GM18520 (cell line): ENCODE measurements at regions not wholly inside any gene's neighbourhood (a gene's known extent, or its start where the extent isn't known, plus 50 kb on each side); places are given as distances from the start of the nearest gene placed in this dataset.

Experiments used
- ATAC-seq: cut with Tn5 transposase; IDR thresholded peaks from one replicate; pipeline ENCODE4 v1.9.1; 2021; ENCODE audit not compliant: unreplicated experiment

DNA sequence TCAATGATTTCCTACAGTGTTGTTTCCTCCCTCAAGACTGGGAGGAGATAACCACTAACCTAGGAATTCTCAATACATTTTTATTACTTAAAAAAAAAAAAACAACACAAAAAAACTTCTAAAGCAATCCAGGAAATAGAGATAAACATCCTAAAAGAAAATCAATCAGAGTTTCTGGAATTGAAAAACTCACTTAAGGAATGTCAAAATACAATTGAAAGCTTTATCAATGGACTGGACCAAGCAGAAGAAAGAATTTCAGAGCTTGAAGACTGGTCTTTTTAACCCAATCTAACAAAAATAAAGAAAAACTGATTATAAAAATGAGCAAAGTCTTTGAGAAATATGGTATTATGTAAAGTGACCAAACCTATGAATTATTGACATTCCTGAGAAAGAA, 394.1 kb downstream of the XPNPEP1 start:
- no peak for ATAC-seq

DNA sequence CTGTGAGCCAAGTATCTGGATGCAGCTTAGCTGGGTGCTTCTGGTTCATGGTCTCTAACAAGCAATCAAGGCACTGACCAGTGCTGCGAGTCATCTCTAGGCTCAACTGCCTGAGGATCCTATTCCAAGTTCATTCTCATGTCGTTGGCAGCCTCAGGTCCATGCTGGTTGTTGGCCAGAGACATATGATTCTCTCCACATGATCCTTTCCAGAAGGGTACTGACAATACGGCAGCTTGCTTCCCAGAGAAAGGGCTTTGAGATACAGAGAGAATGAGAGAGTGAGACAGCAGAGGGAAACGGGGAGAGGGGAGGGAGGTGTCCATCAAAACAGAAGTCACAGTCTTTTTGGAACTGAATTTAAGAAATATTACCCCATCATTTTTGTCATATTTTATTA, 405.6 kb downstream of the XPNPEP1 start:
- ATAC-seq = no peak

DNA sequence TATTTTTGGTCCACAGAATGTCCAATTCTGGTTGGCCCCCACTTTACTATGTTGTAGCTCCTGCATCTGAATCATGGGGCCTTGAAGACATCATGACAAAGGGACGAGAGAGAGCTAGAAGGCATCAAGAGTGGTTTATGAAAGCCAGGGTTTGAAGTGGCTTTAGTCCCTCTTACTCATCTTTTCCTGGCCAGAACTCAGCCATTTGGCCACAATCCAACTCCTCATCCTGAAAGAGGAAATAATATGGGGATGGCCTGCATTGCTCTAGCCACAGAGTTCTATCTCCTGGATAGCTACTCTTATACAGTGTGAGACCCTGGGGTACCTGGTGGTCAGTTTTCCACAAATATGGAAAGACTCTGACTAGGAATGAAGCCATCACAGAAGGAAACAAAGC, 418.9 kb downstream of the XPNPEP1 start:
- no peak for ATAC-seq

DNA sequence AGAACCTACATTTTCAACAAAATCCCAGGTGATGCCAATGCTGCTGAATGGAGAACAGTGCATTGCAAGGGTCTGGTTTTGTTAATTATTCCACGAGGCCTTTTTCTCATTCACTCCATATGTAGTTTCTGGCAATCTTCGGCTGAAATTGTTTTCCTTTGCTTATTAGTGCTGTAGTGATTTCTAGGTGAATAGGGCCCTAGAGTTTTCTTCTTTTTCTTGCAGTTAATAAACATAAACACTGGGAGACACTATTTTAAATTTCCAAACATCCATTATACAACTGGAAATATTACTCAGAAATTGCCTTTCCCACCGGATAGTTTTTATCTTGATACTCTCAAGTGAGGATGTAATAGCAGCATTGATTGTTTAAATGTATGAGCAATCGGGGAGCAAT, 435.6 kb downstream of the XPNPEP1 start:
- no peak for ATAC-seq

DNA sequence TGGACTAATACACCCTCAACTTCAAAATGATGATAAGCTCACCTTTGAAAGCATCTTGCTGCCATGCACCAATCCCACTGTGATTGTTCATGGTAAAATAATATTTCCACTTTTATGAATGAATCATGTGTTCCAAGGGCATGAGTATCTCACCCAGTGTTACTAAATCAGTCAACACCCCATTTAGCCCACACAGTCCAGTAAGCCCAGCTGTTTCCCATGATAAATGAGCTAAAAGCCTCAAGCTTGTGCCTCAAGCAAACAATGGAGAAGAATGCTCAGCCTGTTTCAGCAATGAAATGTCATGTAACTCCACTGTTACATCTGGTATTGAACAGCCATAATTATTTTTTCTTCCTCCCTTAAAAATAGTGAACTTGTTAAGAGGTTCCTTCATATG, 442.5 kb downstream of the XPNPEP1 start:
- no peak for ATAC-seq

DNA sequence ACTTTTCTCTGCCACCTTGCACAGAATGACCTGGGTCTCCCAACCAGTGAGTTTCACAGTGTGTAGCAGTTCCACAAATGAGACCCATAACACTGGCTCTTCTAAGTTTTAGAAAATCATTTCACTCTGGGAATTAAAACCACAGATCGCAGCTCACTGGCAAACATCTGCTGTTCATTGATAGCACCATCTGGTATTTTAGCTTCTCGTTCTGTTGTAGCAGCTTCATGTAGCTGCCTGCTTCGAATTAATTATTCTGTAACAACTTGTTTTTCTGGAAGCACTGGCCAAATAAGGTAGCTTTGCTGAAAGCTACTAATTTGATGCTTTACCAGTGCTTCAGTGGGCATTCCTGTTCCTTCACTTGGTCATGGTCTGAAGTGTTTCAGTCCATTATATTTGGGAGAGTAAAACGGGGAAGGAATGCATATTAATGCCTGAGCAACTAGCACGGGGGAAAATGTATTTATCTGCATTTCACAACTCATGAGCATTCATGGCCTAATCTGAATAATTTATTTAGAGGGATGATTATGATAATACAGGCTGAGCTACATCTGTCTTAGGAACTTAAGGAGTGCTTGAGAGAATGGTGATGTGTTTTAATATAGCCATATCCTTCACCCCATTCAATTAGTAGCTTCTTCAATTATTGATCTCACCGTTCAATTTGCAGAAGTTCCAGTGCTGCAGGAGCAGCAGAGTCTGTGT, 447.4 kb downstream of the XPNPEP1 start:
- no peak for ATAC-seq

DNA sequence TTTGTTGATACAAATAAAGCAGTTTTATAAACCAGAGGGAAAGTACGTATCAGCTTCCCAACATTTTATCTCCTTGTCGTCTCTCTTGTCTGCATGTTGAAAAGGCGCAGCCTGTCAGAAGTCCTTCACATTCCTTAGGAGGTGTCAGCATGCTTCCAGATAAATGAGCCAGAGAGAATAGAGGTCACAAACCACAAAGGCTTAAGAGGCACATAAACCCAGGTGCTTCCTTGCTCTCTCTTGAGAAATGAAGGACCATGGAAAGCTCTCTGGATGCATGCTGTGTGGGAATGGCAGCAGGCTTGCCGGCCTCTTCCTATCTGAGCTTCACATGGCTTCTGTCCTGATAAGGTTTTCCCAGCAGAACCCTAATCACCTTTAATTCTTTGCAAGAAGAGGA, 448.5 kb downstream of the XPNPEP1 start:
- no peak for ATAC-seq

DNA sequence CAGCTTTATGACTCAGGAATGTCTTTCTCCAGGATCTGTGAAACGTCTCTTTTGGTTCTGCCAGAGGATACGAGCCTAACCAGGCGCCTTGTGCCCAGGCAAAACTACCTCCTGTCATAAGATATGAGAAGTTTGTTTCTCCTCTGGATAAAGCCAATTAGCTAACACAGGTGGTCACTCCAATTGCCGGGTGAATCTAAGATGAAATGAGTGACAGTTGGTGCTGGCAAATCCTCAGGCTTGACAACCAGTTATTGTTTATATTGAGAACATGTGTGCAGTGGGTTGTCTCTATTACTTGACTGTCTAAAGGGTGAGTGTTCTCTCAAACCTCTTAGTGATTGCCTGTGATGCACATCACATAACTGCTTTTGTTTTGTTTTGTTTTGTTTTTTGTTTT, 449.1 kb downstream of the XPNPEP1 start:
- ATAC-seq = no peak

DNA sequence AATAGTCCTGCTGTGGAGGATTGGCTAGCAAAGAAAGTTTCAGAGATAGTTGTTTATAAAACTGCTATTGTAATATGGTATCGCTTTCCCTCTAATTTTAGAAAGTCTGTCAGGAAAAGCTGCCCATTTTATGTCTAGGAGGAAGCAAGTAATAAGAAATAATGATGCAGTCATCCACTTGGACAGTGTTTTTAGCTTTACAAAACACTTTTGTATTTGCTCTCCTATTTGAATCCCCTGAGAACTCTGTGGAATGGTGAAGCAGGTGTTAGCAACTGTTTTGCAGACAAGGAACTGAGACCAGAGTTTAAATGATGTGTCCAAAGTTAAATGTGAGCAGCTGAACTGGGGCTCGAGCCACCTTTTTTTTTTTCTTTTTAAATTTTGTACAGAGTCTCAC, 455.8 kb downstream of the XPNPEP1 start:
- no peak for ATAC-seq

DNA sequence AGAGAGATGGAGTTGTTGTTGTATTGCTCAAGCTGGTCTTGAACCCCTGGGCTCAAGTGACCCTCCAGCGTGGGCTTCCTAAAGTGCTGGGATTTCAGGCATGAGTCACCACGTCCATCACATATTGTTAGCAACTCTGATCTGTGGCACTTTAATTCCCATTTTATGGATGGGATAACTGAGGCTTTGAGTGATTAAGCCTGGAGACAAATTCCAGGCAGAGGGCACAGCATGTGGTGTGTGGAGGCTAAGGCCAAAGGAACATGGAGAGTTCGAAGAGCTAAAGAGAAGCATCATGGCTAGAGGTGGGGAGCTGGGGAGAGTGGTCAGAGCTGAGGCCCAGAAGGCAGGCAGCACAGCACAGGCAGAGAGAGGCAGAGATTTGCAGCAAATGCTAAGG, 458.4 kb downstream of the XPNPEP1 start:
- ATAC-seq = no peak

DNA sequence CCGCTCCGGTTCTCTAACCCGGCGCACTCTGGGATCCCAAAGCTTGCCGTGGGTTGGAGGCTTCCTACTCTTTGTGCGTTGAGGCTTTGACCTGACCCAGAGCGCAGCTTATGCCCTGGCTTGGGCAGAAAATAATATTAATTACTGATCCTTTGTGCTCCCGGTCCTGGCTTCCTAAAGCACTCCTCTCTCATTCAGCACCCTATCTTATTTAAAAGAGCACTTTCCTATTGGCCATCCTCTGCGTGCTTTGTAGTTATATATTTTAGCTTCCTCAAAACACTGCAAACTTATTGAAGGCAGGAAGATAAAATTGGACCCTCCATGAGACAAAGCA, 466.0 kb downstream of the XPNPEP1 start:
- ATAC-seq = no peak

DNA sequence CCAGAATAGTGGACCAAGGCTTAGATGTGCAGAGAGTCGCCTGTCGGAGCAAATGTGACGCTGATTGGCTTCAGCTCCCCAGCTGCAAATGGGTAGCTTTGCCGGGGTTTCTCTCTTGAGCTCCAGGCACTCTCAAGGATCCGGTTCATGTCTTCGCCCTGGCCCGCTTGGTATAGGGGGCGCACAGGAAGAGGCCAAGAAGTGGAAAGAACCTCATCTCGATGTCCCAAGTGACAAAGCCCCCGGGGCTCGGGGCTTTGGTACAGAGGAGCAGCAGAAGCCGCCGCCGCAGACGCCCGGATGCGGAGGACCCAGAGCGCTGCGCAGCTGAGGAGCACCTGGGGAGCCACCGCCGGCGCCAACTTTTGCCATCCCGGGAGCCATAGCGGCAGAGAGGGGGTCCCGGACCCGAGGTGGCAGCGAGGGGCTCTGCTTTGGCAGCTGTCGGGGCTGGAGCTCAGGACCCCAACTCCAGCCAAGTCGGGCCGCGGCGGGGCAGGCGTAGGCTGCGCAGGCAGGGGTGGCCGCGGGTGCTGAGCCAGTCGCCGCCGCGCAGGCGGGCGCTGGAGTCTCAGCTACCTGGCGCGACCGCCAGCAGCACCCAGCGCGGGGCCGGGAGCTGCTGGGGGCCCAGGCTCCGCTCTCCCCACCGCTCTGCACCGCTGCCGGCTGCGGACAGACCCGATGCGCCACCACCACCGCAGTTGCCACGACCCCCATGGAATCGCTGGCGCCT, 466.6 kb downstream of the XPNPEP1 start:
- ATAC-seq = no peak

DNA sequence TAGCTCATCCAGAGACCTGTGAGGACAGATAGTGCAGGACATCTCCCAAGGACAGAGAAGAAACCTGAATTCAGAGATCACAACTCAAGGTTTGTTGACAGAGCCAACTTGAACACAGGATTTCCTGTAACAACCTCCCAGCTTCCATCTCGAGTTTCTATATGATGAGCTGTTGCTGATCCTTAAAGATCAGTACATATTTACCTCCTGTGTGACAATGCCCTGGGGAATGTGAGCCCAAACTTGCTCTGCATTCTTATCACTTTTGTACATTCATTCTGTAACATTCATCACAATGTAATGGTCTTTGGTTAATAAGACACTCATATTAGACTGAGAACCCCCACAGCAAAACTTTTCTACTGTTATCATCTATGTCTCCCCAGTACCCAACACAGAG, 468.6 kb downstream of the XPNPEP1 start:
- no peak for ATAC-seq

DNA sequence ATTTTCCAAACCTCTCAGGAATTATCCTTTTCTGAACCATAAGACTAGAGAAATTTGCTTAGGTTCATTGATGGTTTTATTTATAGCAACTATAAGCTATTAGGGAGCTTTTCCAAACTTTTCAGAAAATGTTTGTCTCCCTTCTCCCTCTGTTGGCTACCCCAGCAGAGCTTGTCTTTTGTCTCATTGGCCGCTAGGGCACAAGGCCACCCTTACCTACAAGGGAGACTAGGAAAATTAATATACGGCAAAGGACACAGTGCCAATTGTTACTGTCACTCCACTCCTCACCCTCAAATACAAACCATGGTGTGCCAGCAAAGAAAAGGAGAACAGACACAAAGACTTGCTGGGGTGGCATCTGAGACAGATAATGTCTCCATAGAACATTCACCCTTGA, 471.4 kb downstream of the XPNPEP1 start:
- no peak for ATAC-seq

DNA sequence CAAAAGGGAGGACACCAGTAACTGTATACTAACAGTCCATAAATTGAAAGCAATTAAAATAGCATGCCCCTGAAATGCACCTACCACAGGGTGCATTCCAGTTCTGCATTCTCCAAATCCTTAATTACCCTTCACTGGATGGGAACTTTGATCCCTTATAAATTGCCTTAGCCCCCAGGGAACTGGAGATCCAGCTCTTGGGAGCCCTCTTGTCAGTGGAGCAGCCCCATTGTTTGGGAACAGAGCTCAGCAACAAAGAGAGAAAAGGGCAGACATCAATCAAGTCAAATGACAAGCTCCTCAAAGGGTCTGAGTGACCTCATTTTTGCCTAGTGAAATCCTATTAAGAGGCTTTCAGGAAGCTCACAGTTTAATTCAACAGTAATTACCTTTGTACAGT, 472.6 kb downstream of the XPNPEP1 start:
- no peak for ATAC-seq

DNA sequence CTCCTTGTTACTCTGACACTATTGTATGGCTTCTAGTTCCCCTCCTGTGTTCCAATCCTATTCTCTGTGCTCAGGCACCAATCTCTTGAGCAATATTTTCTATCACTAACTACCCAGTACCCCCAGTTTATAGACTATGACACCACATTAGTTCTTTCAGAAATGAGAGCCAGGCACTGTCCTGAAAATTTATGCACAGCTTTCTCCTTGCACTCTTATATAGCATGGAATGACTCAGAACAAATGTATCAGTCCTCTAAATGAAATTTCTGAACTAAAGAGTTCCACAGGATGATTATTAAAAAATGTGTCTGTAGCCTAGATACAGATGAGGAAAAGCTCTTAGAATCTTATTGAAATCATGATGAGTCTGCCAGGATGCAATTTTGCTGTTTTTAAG, 489.9 kb downstream of the XPNPEP1 start:
- ATAC-seq = no peak

DNA sequence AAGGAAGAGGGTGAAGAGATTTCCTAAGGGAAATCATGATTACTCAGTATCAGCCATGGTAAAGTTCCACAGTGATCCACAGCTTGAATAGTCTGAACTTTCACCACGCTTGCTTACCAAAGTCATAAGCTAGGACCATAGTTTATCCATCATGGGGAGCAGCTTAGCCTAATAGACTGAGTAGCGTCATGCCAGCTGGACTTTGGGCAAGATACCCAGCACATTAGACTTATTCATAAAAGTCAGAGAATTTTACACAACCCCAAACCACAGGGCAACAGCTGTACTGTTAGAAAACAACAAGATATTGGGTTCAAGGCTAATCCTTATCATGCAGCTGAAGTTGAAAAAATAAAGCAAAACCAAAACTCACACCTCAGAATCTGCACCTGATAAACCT, 491.0 kb downstream of the XPNPEP1 start:
- ATAC-seq = no peak

DNA sequence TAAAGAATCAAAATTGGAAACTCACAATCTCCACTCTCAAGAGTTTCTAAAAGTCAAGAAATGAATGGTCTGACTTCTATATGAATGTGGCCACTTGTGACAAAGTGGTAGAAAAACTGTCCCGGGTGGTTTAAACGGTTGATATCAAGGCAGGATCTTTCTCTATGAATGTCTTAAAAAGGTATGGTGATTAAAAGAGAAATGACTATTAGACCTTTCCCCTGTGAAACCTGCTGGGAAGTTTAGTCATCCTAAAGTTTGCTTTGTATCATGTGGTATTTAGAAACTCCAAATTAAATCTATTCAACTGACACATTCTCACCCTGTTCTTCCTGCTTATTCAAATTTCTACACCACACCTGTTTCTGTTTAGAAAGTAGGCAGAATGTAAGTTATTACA, 492.5 kb downstream of the XPNPEP1 start:
- ATAC-seq = no peak

DNA sequence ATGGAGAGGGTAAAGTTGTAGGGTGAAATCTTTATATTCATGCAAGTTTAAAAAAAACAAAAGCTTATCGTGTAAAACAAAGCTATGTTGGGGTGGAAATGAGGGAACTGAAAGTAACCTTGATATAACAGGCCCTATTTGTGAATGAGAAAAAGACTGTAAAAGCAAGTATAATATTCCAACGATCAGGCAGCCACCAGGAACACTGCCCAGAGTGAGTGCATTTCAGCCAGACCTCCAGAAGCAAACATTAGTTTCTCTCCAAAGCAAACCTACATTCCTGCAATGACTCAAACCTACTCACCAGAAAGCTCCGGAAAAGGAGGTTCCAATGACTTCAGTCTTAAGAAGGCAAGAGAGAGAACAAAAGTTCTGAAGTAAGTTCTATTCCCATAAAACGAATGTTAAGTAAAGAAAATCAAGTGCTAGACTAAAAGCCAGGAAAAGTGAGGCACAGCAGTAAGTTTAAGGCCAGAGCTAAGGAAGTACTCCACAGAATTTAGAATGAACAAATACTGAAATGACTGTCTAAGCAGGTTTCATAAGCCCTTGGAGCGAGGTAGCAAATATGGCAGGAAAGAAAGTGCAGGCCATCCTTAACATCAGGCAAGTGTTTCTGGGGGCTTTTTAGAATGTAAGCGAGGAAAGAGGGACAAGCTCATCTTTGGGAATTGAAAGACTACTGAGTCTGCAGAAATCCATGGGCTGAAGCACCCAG, 493.1 kb downstream of the XPNPEP1 start:
- ATAC-seq = no peak

DNA sequence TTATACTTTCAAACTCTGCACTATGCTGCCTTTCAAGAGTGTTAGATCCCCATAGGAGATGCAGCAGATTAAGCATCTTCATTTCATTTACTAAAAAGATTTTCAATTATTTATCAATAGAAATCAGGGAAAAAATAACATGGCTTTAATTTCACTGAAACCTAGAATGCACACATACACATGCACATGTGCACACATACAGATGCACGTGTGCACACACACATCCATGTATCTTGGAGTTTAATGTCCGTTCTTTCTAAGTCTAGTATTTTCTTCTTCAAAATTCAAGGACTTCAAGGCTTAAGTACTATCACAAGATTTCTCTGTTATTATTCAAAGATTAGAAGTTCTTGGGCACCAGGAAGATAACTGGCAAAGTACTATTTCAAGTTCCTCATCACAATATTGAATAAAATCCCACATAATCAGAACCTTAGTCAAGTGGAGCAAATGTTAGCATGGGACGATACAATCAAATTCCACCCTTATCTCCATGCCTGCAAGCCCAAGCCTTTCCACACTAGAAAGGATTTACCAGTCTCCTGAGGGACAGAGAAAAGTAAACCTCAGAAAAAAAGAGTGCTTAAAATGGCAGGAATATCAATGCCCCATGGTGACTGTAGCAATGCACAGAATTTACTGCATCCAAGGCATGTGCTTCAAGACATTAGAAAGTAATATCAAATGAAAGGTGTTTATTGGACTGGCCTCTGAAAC, 494.4 kb downstream of the XPNPEP1 start:
- ATAC-seq = no peak

DNA sequence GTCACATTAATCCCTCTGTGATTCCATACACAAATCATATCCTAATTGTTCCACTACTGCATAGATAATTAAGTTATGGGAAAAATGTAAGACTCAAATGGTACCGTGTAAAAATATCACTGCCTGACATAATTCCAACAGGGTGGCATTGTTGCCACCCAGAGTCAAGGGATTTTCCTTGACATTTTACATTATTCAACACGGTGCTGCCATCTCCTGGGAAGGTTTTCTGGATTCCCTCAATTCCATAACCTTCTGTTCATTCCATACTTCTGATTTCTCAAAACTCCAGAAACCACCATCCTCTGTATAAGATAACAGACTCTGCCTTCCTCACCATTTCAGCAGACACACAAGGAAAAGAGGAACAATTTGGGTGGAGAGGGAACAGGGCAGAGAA, 495.9 kb downstream of the XPNPEP1 start:
- ATAC-seq = no peak

DNA sequence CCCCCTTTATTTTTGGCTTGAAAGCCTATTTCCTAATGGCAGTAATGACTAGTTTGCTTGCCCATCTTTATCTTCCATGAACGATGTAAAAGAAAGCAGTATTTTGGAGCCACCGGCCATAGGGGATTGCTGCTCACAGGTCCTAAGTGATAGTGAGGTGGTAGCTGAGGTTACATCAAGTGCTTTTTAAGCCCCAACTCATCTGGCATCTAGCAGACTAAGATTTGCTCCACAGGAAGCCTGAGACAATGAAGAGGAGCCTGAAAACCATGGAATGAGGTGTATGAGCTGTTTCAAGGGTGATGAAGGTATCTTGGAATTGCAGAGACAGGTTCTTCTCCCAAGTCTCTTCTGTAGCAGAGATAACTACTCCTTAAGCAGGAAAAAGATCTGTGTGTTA, 496.3 kb downstream of the XPNPEP1 start:
- no peak for ATAC-seq
